SHP77 treated with DMSO at 0.1 percent for 48 hours (cell line): ENCODE measurements at regions not wholly inside any gene's neighbourhood (a gene's known extent, or its start where the extent isn't known, plus 50 kb on each side); places are given as distances from the start of the nearest gene placed in this dataset.
A peak's percentile ranks its signal among the peaks of the same experiment; 100 is the strongest.
"Not testable (repeated sequence)": the region's sequence is repeated elsewhere in the genome, so short reads cannot be mapped to it uniquely, and the experiment has no call there.

Experiments used
- DNase-seq: peaks from one replicate; lab custom pipeline; 2025; lab: John Stamatoyannopoulos, UW

DNA sequence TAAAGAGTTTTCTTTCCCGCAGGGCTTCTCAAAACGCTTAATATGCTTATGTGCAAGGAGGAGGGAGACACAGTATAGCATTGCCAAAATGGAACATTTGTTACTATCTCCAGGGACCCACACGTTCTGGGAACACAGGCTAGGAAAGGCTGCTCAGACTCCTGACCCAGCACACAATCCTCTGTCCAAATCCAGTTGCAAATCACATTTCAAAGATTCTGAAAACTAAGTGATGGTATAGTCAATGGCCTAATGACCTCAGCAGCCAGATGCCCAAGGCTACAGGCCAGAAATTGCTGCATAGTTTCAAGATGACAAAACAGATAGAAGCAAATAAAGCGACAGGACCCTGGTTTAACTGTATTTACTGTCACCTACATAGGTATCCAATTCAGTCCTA is 97.0 kb upstream of the GRIP1 start:
- DNase-seq, result no peak

- no peak for DNase-seq
Measured at GRCh38 chr12:66776974-66777373, 98.1 kb upstream of the GRIP1 start.

DNA sequence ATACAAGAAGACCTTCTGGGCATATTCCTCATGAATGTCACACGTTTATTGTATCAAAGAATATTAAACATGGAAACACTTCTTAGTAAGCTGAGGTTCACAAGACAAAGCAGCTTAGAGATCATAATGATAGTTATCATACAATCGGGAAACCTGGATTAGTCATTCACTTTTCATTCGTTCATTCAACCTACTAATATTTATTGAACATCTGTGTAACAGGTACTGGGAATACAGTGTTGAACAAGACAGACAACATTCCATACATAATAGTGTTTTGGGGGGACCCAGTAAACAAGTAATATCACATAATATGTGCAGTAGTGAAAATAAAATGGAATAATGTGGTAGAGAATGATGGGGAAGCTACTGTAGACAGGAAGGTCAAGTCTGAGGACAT is 100.6 kb upstream of the GRIP1 start:
- DNase-seq, result no peak

GRCh38 chr12:66786531-66787308 is 107.8 kb upstream of the GRIP1 start:
- DNase-seq, result no peak

DNA sequence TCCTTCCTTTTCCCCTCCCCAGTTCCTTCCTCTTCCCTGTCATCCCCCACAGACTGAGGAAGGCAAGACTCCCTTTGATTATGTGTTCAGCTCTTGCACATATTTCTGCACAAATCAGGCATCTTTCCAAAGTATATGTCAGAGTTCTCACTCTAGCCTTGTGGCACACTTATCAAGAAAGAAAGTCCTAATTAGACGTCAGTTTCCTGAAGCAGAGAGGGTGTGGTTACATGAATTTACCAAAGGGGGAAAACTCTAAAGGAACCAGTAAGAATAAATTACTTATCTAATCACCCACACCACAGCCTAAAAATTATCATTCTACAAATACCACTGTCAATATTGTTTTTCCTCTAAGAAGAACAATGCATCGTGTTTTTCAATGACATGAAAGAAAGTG is 120.7 kb upstream of the GRIP1 start:
- DNase-seq, result no peak

DNA sequence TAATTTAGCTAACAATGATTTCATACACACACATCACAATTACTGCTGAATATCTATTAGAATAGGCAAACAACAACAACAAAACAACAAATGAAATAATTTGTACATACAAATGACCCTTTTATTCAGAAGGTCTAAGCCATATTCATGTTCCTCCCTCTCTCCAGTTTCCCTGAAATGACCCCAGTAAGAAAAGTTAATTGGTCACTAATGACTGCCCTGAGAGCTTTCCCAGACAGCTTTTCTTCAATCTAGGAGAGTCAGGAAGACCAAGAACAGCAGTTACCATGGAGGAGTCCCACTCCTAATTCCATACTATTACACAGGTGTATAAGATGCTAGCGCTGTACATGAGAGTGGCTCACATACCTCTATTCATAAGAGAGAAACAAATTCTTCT is 121.2 kb upstream of the GRIP1 start:
- DNase-seq, result no peak

DNA sequence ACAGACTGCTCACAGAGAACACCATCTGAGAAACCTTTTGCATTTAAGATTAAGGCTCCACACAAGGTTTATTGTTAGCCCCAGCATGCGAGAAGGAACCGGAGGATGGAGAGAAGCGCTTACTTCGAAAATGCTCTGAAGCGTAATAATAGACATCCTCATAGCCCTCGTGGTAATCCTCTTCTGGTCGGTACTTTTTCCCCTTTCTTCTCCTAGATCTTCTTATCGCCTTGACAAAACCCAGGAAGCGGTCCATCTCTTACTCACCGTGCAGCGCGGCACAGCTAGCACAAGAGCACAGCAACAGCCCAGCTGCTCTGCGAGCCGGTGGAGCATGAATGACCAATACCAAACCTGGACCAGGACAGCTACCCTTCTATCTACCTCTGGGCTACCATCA is 125.1 kb upstream of the GRIP1 start:
- peak; percentile 49 for DNase-seq

DNA sequence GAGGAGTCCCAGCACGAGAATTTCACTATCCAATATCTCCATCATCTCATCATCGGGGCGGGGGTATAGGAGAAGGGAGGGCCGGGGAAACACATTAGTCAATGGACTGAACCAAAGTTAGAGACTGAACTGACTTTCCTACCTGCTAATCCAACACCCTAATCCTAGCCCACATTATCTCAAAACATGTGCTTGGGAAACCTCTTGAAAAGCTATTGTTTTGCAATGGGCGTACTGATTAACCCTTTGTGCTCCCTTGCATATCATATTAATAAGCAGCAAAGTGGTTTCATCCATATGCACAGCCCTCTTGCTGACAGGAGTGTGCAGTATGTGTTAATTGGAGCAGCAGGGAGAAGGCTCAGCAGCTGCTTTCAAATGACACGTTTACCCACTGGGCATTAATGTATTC is 125.7 kb upstream of the GRIP1 start:
- DNase-seq, result peak; percentile 46

DNA sequence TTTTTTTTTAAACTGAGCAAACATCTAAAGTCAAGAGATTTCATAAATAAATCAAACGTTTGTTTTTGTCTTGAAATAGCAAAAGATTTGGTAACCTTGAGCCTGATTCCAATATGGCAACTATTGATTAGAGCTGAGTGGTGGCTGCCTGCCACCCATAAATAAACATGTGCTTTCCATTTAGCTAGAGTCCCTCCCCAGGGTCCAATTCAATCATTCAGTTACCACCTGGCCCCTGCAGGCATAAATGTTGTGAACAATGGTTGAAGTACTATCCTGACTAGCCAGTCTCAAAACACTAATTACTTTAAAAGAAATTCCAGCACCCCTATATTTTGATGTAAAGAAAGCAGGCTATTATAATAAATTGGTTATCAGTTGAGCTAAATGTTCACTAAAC is 129.7 kb upstream of the GRIP1 start:
- no peak for DNase-seq

DNA sequence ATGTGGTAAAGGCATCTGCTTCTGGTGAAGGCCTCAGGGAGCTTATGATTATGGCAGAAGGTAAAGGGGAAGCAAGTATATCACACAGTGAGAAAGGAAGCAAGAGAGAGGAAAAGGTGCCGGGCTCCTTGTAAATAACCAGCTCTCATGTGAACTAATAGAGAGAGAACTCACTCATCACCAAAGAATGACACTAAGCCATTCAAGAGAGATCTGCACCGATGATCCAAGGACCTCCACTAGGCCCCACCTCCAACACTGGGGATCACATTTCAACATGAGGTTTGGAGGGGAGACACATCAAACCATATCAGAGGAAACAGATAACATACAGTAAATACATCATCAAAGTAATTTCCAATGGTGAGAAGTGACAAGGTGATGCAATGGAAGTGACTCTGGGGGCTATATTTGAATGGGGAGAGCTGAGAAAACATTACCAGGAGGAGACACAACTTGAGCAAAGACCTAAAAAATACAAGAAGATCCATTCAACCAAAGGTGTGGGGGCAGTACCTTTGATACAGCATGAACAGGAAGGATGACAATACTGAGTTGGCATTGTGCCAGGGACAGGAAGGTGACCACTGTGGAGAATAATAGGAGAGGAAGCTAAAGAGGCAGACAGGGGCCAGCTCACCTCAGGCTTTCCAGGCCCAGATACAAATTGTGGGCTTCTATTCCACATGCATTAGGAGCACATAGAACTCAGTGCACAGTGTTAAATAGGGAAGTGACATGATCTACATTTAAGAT is 134.4 kb upstream of the GRIP1 start:
- DNase-seq, result peak; percentile 16

DNA sequence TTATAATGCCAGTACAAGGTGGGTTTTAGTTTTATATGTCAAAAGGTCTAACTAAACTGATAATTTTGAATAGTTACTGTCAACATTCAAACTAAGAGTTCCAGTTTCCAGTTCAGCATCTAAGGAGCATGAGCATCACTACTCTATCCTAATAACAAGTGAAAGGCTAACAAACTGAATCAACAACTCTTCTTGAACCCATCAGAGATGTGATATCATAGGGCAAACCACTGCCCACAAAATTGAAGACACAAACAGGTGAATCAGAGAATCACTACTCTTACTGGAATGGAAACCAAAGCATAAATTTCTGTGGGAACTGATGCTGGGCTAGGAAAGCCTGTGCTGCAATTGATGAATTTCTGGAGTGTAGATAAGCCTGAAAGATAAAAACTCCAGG is 140.7 kb upstream of the GRIP1 start:
- no peak for DNase-seq

GRCh38 chr12:66822961-66823360 is 144.1 kb upstream of the GRIP1 start:
- DNase-seq, result no peak

DNA sequence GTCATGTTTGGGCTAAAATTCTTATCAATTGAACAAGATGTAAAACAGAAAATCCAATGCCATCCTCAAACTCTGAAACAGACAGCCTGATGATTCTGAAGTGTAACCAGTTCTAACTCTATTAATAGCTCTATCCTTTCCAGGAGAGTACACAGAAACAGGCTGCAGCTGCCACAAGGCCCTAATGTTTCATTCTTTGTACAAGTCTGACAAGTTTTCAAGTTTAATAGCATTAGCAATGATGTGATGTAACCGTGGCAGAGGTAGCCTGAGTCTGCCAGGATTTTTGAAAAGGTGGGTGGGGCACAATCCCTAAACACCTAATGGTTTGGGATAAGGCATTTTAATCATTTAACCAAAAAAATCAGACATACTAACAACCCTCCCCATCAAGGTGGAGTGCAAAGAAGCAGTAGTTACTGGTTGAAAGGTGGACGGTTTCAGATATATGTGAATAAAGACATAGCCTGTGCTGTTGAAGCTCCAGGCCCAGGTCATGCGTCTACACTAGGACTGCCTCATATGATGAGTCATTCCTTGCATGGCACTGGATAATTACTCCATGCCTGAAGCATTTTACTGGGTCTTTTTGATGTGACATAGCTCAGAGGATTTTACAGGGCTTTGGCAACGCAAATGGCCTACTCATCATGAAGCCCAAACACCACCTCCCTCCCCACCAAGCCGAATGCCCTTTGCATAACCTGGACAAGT is 145.1 kb upstream of the GRIP1 start:
- peak; percentile 28 for DNase-seq

DNA sequence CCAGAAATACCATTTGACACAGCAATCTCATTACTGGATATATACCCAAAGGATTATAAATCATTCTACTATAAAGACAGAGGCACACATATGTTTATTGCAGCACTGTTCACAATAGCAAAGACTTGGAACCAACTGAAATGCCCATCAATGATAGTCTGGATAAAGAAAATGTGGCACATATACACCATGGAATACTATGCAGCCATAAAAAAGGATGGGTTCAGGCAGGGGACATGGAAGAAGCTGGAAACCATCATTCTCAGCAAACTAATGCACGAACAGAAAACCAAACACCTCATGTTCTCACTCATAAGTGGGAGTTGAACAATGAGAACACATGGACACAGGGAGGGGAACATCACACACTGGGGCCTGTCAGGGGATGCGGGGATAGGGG is 147.0 kb upstream of the GRIP1 start:
- DNase-seq, result not testable (repeated sequence)

DNA sequence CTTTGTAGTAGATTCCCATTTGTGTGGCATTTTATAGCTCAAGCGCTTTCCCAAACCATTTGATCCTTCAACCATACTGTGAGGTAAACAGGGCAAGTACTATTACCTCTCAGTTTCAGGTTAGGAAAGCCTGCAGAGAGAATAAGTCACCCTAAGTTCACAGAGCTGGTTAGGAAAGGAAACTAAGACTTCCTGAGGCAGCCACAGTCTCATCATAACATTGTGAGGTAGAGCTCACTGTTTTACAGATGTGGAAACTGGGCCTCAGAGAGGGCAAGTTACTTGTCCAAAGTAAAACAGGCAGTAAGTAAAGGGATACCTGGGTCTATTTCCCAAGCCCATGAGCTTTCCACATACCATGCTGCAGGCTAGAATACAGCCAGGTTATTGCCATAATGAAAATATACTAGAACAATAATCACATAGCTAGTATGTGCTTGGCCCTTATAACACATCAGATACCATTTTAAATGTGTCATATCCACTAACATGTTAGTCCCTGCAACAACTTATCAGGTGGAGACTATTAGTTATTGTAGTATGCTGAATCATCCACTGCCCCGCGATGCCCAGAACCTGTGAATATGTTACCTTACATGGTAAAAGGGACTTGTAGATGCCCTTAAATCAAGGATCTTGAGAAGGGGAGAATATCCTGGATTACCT is 150.9 kb upstream of the GRIP1 start:
- DNase-seq, result no peak

DNA sequence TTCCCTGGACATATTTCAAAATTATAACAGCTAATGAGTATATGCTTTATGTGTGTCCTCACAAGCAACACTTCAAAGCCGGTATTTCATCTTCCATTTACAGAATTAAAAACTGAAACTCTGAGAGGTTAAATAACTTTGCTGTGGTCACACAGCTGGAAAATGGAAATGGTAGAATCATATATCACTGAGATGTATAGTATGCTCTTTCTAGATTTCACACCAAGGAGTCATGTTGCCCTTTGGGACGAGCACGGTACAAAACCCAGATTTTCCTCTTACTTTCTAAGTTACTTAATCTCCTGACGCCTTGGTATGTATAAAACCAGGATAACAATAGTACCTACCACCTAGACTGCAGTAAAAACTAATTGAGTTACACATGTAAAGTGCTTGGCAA is 152.6 kb upstream of the GRIP1 start:
- DNase-seq, result no peak

DNA sequence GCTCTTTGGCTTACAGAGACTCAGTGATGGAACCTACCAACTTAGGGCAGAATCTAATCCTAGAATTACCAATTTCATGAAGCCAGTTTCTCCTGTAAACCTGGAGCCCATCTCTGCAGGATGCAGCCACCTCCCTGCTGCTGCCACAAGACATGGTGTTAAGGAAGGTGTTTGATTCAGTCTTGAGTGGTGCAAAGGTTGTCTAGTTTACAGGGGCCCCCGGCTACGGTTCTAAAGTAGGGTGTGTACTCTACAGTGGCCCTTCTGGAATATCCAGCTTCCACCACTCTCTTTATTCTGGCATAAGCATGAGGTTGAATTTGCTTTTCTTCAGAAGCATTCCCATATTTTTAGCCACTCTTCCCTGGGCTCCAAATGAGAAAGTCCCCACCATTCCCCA is 154.1 kb upstream of the GRIP1 start:
- no peak for DNase-seq

DNA sequence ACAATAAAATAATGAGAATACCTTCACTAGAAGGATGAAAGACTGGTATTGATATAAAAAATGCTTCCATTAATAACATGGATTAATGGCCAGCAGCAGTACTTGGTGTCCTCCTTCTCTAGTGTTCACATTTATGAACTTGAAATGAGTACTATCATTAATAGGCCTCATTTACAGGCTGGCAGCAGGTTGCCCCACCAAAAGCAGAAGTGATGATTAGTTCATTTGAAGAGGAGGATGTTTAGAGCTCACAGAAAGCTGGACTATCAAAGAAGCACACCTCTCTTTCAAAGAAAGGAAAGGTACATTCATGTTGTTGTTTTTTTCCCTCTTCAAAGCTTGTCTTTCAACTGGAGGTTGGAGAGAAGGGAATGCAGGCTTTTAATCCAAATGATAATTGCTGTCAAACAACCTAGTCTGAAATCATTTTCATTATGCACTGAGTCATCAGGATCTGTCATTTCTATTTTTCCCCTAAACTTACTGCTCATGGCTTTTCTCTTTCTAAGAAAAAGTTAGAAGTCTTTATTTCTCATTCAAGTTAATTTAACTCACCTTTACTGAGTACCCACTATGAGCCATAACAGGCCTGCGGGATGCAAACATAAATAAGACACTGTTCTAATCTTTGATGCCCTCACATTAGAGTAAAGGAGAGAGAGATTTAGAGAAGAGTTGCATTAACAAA is 157.9 kb upstream of the GRIP1 start:
- no peak for DNase-seq

- no peak for DNase-seq
Measured at GRCh38 chr12:66837311-66837627, 158.4 kb upstream of the GRIP1 start.

GRCh38 chr12:66838366-66838765 is 159.5 kb upstream of the GRIP1 start:
- DNase-seq, result no peak

DNA sequence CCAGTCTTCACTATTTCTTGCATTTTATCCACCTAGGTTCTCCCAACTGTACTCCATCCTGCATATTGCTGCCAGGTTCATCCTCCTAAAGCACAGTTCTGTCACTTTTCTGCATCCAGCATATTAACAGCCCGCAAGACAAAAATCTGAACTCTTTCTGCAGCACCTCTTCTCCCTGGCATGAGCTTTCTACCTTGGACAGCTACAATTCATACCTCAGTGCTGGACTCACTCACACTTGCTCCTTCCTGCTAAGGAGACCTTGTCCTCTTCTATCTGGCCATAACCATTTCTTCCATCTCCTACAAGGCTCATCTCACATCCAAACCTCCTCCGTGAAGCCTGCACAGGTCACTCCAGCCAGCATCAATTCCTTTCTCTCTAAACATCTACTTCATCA is 170.1 kb upstream of the GRIP1 start:
- no peak for DNase-seq

GRCh38 chr12:66851134-66851533 is 172.3 kb upstream of the GRIP1 start:
- DNase-seq, result no peak
